GM12874 (cell line): ENCODE measurements at regions not wholly inside any gene's neighbourhood (a gene's known extent, or its start where the extent isn't known, plus 50 kb on each side); places are given as distances from the start of the nearest gene placed in this dataset.

Experiments used
- CTCF ChIP-seq: IDR thresholded peaks from 2 replicates; pipeline ENCODE4 v1.5.1; 2011; ENCODE audit warnings: low read depth, mild to moderate bottlenecking, control low read depth, low read length, moderate library complexity; ENCODE audit not compliant: insufficient read depth

DNA sequence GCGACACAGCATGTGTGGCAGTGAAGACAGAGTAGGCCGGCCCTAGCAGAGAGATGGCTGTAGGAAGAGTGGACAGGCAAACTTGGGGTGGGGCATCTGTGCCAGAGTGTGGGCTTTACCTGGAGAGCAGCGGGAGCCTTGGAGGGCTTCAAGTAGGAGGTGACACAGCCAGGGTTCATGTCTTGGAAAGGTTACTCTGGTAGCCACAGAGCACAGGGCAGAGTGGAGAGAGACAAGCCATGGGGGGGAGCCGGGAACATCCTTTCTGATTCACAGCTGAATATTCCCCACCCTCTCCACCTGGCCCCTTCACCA is 53.5 kb upstream of the DIO3 start:
- no peak for TF ChIP-seq CTCF

DNA sequence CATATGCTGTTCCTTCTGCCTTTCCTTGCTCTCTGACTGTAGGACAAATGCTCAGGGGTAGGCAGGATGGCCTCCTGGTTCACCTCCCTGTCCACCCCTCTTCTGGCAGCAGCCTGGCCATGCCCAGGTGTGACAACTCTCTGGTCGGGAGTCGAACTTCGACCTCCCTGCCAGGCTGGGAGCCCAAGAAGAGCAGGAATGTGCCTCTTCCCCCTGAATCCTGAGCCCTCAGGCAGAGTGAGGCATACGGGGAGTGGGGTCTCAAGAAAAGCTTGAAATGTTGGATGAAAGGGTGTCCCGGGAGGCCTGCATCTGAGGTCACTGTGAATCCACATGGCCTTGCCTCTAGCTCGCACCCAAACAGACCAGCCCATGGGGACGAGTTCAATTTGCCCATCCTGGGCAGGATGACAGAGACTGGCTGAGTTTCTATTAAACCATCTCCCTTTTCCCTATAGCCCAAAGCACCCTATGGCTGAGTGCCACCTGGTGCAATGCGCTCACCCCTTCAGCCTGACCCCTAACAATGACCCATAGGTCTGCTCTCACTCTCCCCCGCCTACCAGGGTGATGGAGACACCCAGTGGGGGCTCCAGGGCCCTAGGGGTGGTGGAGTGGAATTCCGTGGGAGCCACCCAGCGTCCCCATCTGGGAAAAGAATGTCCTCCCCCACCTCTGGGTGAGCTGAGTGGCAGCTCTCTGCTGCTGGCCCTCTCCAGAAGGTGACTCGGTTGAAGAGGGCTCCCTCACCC is 52.9 kb upstream of the DIO3 start:
- TF ChIP-seq CTCF, result no peak

GRCh38 chr14:101508948-101509729 is 52.2 kb upstream of the DIO3 start:
- no peak for TF ChIP-seq CTCF

DNA sequence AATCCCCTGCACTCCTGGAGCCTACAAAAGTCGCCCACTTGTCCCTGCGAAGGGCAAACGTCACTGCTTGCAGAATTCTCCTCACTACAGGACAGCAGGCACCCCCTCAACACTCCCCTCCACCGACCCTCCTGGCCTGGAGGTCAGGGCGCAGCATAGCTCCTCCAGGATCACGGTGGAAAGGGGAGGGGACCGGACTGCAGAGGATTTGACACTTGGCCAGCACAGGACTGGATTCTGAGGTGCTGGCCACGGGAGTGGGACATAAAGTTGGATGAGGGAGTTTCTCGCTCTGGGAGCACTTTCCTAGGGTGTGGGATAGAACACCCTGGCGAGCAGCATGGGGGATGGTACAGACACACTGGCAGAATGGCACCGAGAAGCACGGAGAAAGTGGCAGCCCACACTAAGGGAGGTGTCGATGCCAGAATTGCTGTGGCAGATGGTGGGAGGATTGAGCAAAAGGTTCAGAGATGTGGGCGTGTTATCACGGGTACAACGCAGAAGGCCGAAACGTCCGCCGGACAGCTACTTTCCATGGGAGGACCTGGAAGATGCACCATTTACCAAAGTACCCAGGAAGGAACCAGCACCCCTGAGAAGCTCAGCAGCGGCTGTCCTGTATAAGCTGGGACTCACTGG is 51.4 kb upstream of the DIO3 start:
- no peak for TF ChIP-seq CTCF

GRCh38 chr14:101511199-101511598 is 50.1 kb upstream of the DIO3 start:
- TF ChIP-seq CTCF, result no peak
